H1 (cell line): ENCODE measurements at regions not wholly inside any gene's neighbourhood (a gene's known extent, or its start where the extent isn't known, plus 50 kb on each side); places are given as distances from the start of the nearest gene placed in this dataset.
"Not testable (repeated sequence)": the region's sequence is repeated elsewhere in the genome, so short reads cannot be mapped to it uniquely, and the experiment has no call there.

ENCODE experiments used
- CTCF ChIA-PET: fragments of 300-600 bp; sonication (Branson Sonifier 250); formaldehyde crosslinking; loops from one replicate; lab custom pipeline; 2021; ENCODE audit not compliant: partially characterized antibody; lab: Charles Lee
- POLR2A ChIA-PET: fragments of 300-600 bp; sonication (Branson Sonifier 250); formaldehyde crosslinking; loops from one replicate; lab custom pipeline; 2021; ENCODE audit warnings: inconsistent platforms; ENCODE audit not compliant: partially characterized antibody; lab: Charles Lee
- DNase-seq, 2 experiments: peaks; one replicate each; pipeline versions ENCODE4 v3.0.0 to v3.0.0-alpha.2; 2010 to 2022; ENCODE audit warnings: low spot score in 2 of 2, low read depth in 1 of 2, mixed read lengths in 1 of 2
- FAIRE-seq: peaks from 2 replicates; lab custom pipeline; 2011; peaks lifted over from hg19 to GRCh38; lab: Jason Lieb, UNC
- H2AFZ ChIP-seq: 2 replicates; pipeline ENCODE4 v1.8.1; 2012; ENCODE audit warnings: low read length, inconsistent platforms
- H2AK5ac ChIP-seq: 2 replicates; pipeline ENCODE4 v1.6.1; 2013; ENCODE audit warnings: low read depth, low read length
- H2BK120ac ChIP-seq: replicated peaks from 2 replicates; pipeline ENCODE3; 2013; ENCODE audit warnings: low read depth, low read length, inconsistent platforms
- H2BK12ac ChIP-seq: 2 replicates; pipeline ENCODE4 v1.6.1; 2013; ENCODE audit warnings: low read depth, low read length
- H2BK15ac ChIP-seq: 2 replicates; pipeline ENCODE4 v1.6.1; 2013; ENCODE audit warnings: low read length
- H2BK20ac ChIP-seq: 2 replicates; pipeline ENCODE4 v1.6.1; 2013; ENCODE audit warnings: low read length
- H2BK5ac ChIP-seq: 2 replicates; pipeline ENCODE4 v1.6.1; 2013; ENCODE audit warnings: low read depth, low read length
- H3K14ac ChIP-seq: 2 replicates; pipeline ENCODE4 v1.6.1; 2013; ENCODE audit warnings: inconsistent platforms; ENCODE audit not compliant: insufficient read length
- H3K18ac ChIP-seq: 2 replicates; pipeline ENCODE4 v1.6.1; 2013; ENCODE audit warnings: low read length; ENCODE audit errors: extremely low read depth
- H3K23ac ChIP-seq: 2 replicates; pipeline ENCODE4 v1.6.1; 2013; ENCODE audit warnings: inconsistent platforms; ENCODE audit not compliant: insufficient read length
- H3K23me2 ChIP-seq: 2 replicates; pipeline ENCODE4 v1.6.1; 2013; ENCODE audit warnings: low read depth, low read length
- H3K27ac ChIP-seq: 2 replicates; pipeline ENCODE4 v1.6.1; 2011; ENCODE audit warnings: low read depth, low read length, inconsistent platforms
- H3K27me3 ChIP-seq, 4 experiments: replicated peaks in 1 of 4; 1 replicate in 1 of 4; 2 replicates in 3 of 4; pipeline versions ENCODE4 v1.6.1 to v1.8.1; 2011 to 2013; ENCODE audit warnings: low read length in 3 of 4, mild to moderate bottlenecking in 3 of 4, inconsistent platforms in 2 of 4, mixed read lengths in 2 of 4, moderate library complexity in 1 of 4; ENCODE audit not compliant: control insufficient read depth in 3 of 4, insufficient read depth in 3 of 4; ENCODE audit errors: extremely low read depth in 1 of 4
- H3K36me3 ChIP-seq, 4 experiments: 2 replicates each; pipeline versions ENCODE4 v1.6.1 to v1.8.1; 2011 to 2013; ENCODE audit warnings: mild to moderate bottlenecking in 4 of 4, low read length in 3 of 4, moderate library complexity in 2 of 4, control low read depth in 1 of 4, inconsistent platforms in 1 of 4; ENCODE audit not compliant: insufficient read depth in 4 of 4, control insufficient read depth in 2 of 4
- H3K4ac ChIP-seq: replicated peaks from 2 replicates; pipeline ENCODE3; 2013; ENCODE audit warnings: low read length, low read depth, mixed read lengths, inconsistent platforms; ENCODE audit not compliant: insufficient read length
- H3K4me1 ChIP-seq, 4 experiments: replicated peaks in 1 of 4; 1 replicate in 1 of 4; 2 replicates in 3 of 4; pipeline versions ENCODE4 v1.6.1 to v1.8.1; 2011 to 2013; ENCODE audit warnings: low read length in 3 of 4, inconsistent platforms in 2 of 4, mixed read lengths in 1 of 4; ENCODE audit not compliant: insufficient read depth in 4 of 4, control insufficient read depth in 3 of 4
- H3K4me2 ChIP-seq, 2 experiments: 2 replicates each; pipeline versions ENCODE4 v1.6.1 to v1.8.1; 2011 to 2013; ENCODE audit warnings: low read depth in 2 of 2, low read length in 2 of 2, control low read depth in 1 of 2, inconsistent platforms in 1 of 2, mild to moderate bottlenecking in 1 of 2; ENCODE audit not compliant: insufficient read depth in 1 of 2
- H3K4me3 ChIP-seq, 4 experiments: fragments of 200-600, 300-600 bp in 1 of 4; sonication (generic), shearing (Covaris generic), sonication (Bioruptor Twin) in 1 of 4; 2 replicates each; pipeline versions ENCODE4 v1.5.1 to v1.8.1; 2011 to 2016; ENCODE audit warnings: low read length in 4 of 4, low read depth in 3 of 4, control low read depth in 2 of 4, inconsistent platforms in 2 of 4, mild to moderate bottlenecking in 2 of 4, mixed read lengths in 1 of 4, moderate library complexity in 1 of 4; ENCODE audit not compliant: insufficient read depth in 2 of 4; ENCODE audit errors: extremely low read depth in 1 of 4
- H3K56ac ChIP-seq: replicated peaks from 2 replicates; pipeline ENCODE3; 2013; ENCODE audit warnings: low read depth, mild to moderate bottlenecking, mixed read lengths, low read length, inconsistent platforms; ENCODE audit not compliant: insufficient read length
- H3K79me1 ChIP-seq: 2 replicates; pipeline ENCODE4 v1.6.1; 2013; ENCODE audit warnings: low read depth, low read length, control low read depth
- H3K79me2 ChIP-seq, 2 experiments: 2 replicates each; pipeline versions ENCODE4 v1.6.1 to v1.8.1; 2012 to 2013; ENCODE audit warnings: low read length in 2 of 2, mild to moderate bottlenecking in 2 of 2, inconsistent platforms in 1 of 2; ENCODE audit not compliant: insufficient read depth in 2 of 2, control insufficient read depth in 1 of 2
- H3K9ac ChIP-seq, 4 experiments: replicated peaks in 1 of 4; 1 replicate in 1 of 4; 2 replicates in 3 of 4; pipeline versions ENCODE4 v1.6.1 to v1.8.1; 2011 to 2013; ENCODE audit warnings: low read depth in 3 of 4, low read length in 3 of 4, control low read depth in 2 of 4, mild to moderate bottlenecking in 2 of 4, moderate library complexity in 2 of 4, inconsistent platforms in 1 of 4; ENCODE audit errors: extremely low read depth in 1 of 4
- H3K9me3 ChIP-seq, 2 experiments: 2 replicates each; pipeline versions ENCODE4 v1.6.1 to v1.8.1; 2012 to 2013; ENCODE audit warnings: mild to moderate bottlenecking in 2 of 2, moderate library complexity in 2 of 2, control low read depth in 1 of 2, inconsistent platforms in 1 of 2, low read depth in 1 of 2, low read length in 1 of 2, mixed read lengths in 1 of 2; ENCODE audit not compliant: insufficient read depth in 2 of 2
- H4K20me1 ChIP-seq, 2 experiments: replicated peaks in 1 of 2; 2 replicates each; pipeline versions ENCODE3 to v1.8.1; 2011 to 2013; ENCODE audit warnings: inconsistent platforms in 2 of 2, low read length in 2 of 2, mild to moderate bottlenecking in 1 of 2; ENCODE audit not compliant: insufficient read depth in 2 of 2, control insufficient read depth in 1 of 2
- H4K5ac ChIP-seq: 2 replicates; pipeline ENCODE4 v1.6.1; 2013; ENCODE audit warnings: low read length, low read depth, mixed read lengths, inconsistent platforms; ENCODE audit not compliant: insufficient read length
- H4K8ac ChIP-seq: 2 replicates; pipeline ENCODE4 v1.8.0; 2013; ENCODE audit warnings: mild to moderate bottlenecking, moderate library complexity, low read length, inconsistent platforms; ENCODE audit not compliant: insufficient read depth; ENCODE audit errors: extremely low read depth
- H4K91ac ChIP-seq: replicated peaks from 2 replicates; pipeline ENCODE3; 2013; ENCODE audit warnings: low read length, mixed read lengths, inconsistent platforms; ENCODE audit not compliant: insufficient read length
- ATF3 ChIP-seq: IDR thresholded peaks from 2 replicates; pipeline ENCODE4 v1.6.1; 2011; ENCODE audit warnings: low read depth, mild to moderate bottlenecking, low read length; ENCODE audit not compliant: insufficient read depth
- E2F6 ChIP-seq: IDR thresholded peaks from 2 replicates; pipeline ENCODE4 v1.6.1; 2012; ENCODE audit warnings: inconsistent platforms
- HDAC6 ChIP-seq: IDR thresholded peaks from one replicate; pipeline ENCODE4 v1.7.1; 2012; ENCODE audit warnings: low read depth, mild to moderate bottlenecking, inconsistent platforms, low read length, moderate library complexity
- POLR2AphosphoS5 ChIP-seq: IDR thresholded peaks from 2 replicates; pipeline ENCODE4 v1.6.1; 2011; ENCODE audit warnings: low read depth, low read length
- TBP ChIP-seq: IDR thresholded peaks from 2 replicates; pipeline ENCODE4 v1.6.1; 2011; ENCODE audit warnings: low read depth, low read length, improper control_type of control experiment
- USF2 ChIP-seq: IDR thresholded peaks from 2 replicates; pipeline ENCODE4 v1.6.1; 2011; ENCODE audit warnings: low read length, improper control_type of control experiment
- WGBS, 2 experiments: shearing (Covaris generic) in 1 of 2; methylation state at CpG; one replicate each; pipeline versions ENCODE4 v1.1.6 to v1.1.7; 2013 to 2015; ENCODE audit warnings: low lambda C conversion rate in 2 of 2, mixed read lengths in 2 of 2, inconsistent platforms in 1 of 2, low coverage in 1 of 2, missing lambda C conversion rate in 1 of 2; ENCODE audit not compliant: insufficient replicate concordance in 2 of 2, insufficient coverage in 1 of 2, insufficient read length in 1 of 2; ENCODE audit errors: extremely low coverage in 1 of 2, missing lambda C conversion rate in 1 of 2; 5-methylcytosine and 5-hydroxymethylcytosine counted together

GRCh38 chr15:69570997-69571396 lies 118.4 kb downstream of the RPLP1 start (continued):
- TF ChIP-seq HDAC6 (no peak), TBP (no peak), E2F6 (no peak), POLR2AphosphoS5 (no peak), USF2 (no peak), ATF3 (no peak)

- H3K27ac ChIP-seq, POLR2A ChIA-PET, H4K91ac ChIP-seq, H3K4me2 ChIP-seq, H2BK15ac ChIP-seq, H3K9me3 ChIP-seq, H3K4ac ChIP-seq, H3K27me3 ChIP-seq, H4K8ac ChIP-seq, H3K56ac ChIP-seq, H3K23ac ChIP-seq, H3K4me1 ChIP-seq, H2AK5ac ChIP-seq, H3K4me3 ChIP-seq, FAIRE-seq, H2AFZ ChIP-seq, H3K36me3 ChIP-seq, H2BK120ac ChIP-seq, H3K79me1 ChIP-seq, H3K79me2 ChIP-seq, DNase-seq, H2BK20ac ChIP-seq, H4K20me1 ChIP-seq, H3K23me2 ChIP-seq, H3K14ac ChIP-seq, H2BK12ac ChIP-seq, H3K18ac ChIP-seq, H4K5ac ChIP-seq, H2BK5ac ChIP-seq, H3K9ac ChIP-seq: not testable (repeated sequence)
- WGBS, 2 experiments, result 89% methylated on average over 2 of the region's 2 CpGs; no CpG with 5 or more reads in 1 of the 2 experiments
- CTCF ChIA-PET, result interaction anchor here (0.7 to 6.1 kb wide), 4 partner anchors 16 to 96 kb away, joined by 3 to 34 read pairs (median 4); no protein-coding TSS in a partner anchor
Observed at GRCh38 chr15:69573278-69573677, 120.7 kb downstream of the RPLP1 start.
